Adrenal gland (tissue), 9 donors: ENCODE measurements at regions not wholly inside any gene's neighbourhood (a gene's known extent, or its start where the extent isn't known, plus 50 kb on each side); places are given as distances from the start of the nearest gene placed in this dataset.

Experiments used
- DNase-seq, 7 donors: peaks; one replicate each; pipeline ENCODE4 v3.0.0-alpha.2; 2019 to 2020
- H3K27ac ChIP-seq, 5 donors: fragments of 200-600 bp; sonication (generic) in 4 of 5; 1 replicate in 3 of 5; 2 replicates in 2 of 5; pipeline versions ENCODE4 v1.5.1 to v1.8.0; 2016 to 2020; ENCODE audit warnings: mild to moderate bottlenecking in 1 of 5
- H3K27me3 ChIP-seq: fragments of 200-600 bp; 2 replicates; pipeline ENCODE4 v1.8.0; 2021
- H3K36me3 ChIP-seq, 2 donors: fragments of 200-600 bp; replicated peaks in 1 of 2; 1 replicate in 1 of 2; 2 replicates in 1 of 2; pipeline versions ENCODE4 v1.5.1 to v1.8.0; 2018 to 2022
- H3K4me1 ChIP-seq, 2 donors: fragments of 200-600 bp; replicated peaks in 1 of 2; 1 replicate in 1 of 2; 2 replicates in 1 of 2; pipeline versions ENCODE4 v1.5.1 to v1.8.0; 2018 to 2021
- H3K4me3 ChIP-seq, 4 donors: fragments of 200-600 bp; sonication (generic) in 3 of 4; one replicate each; pipeline ENCODE4 v1.5.1; 2016 to 2018
- H3K9me3 ChIP-seq, 3 donors: fragments of 200-600 bp; sonication (generic) in 1 of 3; replicated peaks in 1 of 3; 1 replicate in 2 of 3; 2 replicates in 1 of 3; pipeline versions ENCODE4 v1.5.1 to v1.8.0; 2016 to 2021
- POLR2A ChIP-seq, 2 donors: fragments of 450-650 bp; IDR thresholded peaks; one replicate each; pipeline ENCODE4 v1.6.1; 2017; ENCODE audit warnings: antibody characterized with exemption in 2 of 2, mild to moderate bottlenecking in 2 of 2, moderate library complexity in 1 of 2
- WGBS, 4 donors: extraction: QIAGEN DNeasy Blood & Tissue Kit in 2 of 4; methylation state at CpG; one replicate each; pipeline versions ENCODE4 v1.1.5 to v1.1.7; 2013 to 2017; 5-methylcytosine and 5-hydroxymethylcytosine counted together
- intact Hi-C, 2 donors: fragments of 100-400 bp; cut with DNase I; formaldehyde crosslinking; loops; one replicate each; pipeline versions ENCODE4 v1.14.1 to v1.15.0; 2022 to 2023
- TF ChIP-seq, protein P1 (sequence below), 6 experiments: fragments of 450-650 bp in 4 of 6; fragments of 200-600 bp in 2 of 6; sonication (generic) in 1 of 6; IDR thresholded peaks; 1 replicate in 5 of 6; 2 replicates in 1 of 6; pipeline versions ENCODE4 v1.5.1 to v1.8.0; 2016 to 2021; ENCODE audit warnings: antibody characterized with exemption in 6 of 6, mild to moderate bottlenecking in 2 of 6, moderate library complexity in 1 of 6
- donor health status: healthy with polysubstance abuse.
- donor health status: Bipolar disorder and iron deficiency.
- donor health status: DM: yes; HTN: yes; CAD: no.
- donor health status: DM: no; HTN: no; CAD: no.
- donor health status: DM: no; HTN: no; CAD: no.

DNA sequence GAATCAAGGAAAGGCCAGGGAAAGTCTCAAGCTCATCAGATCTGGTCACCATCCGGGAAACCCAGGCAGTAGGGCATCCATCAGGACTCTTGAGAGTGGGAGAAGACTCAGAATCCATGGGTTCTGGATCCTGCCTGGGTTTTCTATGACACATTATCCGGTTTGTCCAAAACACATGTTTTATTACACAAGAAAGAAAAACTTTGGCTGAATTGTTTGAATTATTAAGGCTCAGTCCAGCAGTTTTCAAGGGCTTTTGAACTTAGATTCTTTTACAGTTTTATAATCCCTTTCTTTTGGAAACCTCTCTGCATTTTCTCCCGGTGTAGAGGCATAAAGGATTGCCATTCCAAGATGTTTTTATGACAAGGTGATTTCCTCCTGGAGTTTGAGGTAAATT lies 528.5 kb upstream of the MGMT start:
- Histone ChIP-seq H3K27me3 (no peaks in the 10 kb centered on the region), H3K27ac (no peak overlapping the region), H3K9me3 (no peaks in the 10 kb centered on the region), H3K36me3 (no peaks in the 10 kb centered on the region), H3K4me3 (no peak overlapping the region), H3K4me1 (no peaks in the 10 kb centered on the region)
- intact Hi-C loops, result no loop called here
- DNase-seq, result no peak
- TF ChIP-seq POLR2A (IDR thresholded peaks at IDR 0.05), result no peak
- TF ChIP-seq, protein P1, sequence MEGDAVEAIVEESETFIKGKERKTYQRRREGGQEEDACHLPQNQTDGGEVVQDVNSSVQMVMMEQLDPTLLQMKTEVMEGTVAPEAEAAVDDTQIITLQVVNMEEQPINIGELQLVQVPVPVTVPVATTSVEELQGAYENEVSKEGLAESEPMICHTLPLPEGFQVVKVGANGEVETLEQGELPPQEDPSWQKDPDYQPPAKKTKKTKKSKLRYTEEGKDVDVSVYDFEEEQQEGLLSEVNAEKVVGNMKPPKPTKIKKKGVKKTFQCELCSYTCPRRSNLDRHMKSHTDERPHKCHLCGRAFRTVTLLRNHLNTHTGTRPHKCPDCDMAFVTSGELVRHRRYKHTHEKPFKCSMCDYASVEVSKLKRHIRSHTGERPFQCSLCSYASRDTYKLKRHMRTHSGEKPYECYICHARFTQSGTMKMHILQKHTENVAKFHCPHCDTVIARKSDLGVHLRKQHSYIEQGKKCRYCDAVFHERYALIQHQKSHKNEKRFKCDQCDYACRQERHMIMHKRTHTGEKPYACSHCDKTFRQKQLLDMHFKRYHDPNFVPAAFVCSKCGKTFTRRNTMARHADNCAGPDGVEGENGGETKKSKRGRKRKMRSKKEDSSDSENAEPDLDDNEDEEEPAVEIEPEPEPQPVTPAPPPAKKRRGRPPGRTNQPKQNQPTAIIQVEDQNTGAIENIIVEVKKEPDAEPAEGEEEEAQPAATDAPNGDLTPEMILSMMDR (IDR thresholded peaks at IDR 0.05), result no peak
- WGBS, 4 donors, result 64 to 78% (median 72%) methylated on average over 3 of the region's 3 CpGs

DNA sequence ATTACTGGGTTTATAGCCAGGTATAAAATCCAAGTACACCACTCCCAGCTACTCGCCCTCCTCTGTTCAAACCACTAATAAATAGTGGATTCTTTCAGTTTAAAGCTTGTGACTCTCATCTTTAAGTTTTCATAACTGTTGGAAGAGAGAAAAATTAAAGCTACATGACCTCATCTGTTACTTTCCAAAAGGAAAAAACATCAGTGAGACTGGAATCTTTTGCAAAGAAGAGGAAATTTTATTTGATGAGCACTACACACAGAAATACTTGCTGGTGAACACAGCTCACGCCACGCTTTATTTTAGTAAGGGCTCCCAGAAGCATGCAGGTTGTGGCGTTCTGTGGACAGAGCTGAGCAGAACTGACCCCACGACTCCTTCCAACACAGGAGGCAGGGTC lies 527.0 kb upstream of the MGMT start:
- H3K27me3 ChIP-seq, result no peaks in the 10 kb centered on the region
- no peaks in the 10 kb centered on the region for H3K4me1 ChIP-seq
- DNase-seq, result no peak
- no peak for TF ChIP-seq POLR2A (IDR thresholded peaks at IDR 0.05)
- TF ChIP-seq, protein P1 (IDR thresholded peaks at IDR 0.05), result no peak
- intact Hi-C loops, result no loop called here
- H3K27ac ChIP-seq, result no peak overlapping the region
- WGBS, 4 donors, result 81 to 90% (median 84%) methylated on average over 5 of the region's 5 CpGs
- no peaks in the 10 kb centered on the region for H3K9me3 ChIP-seq
- no peak overlapping the region for H3K4me3 ChIP-seq
- H3K36me3 ChIP-seq, result no peaks in the 10 kb centered on the region

DNA sequence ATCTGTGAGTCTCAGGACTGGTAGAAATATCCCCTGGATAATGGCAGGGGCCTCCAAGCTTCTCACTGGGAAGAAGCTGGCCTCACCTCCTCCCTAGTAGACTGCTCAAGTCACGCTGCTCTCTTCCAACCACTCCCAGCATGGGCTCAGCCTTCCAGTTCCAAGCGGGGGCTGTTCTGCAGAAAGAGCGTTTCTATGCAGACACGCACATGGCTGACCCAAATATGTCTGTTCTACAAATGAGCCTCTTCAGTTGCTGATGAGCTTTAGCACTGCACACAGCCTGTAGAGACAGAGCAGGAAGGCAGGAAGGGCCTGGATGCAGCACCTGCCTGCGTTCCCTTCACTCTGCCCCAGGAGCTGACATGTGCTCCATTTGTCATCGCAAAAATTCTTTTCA lies 523.9 kb upstream of the MGMT start:
- Histone ChIP-seq H3K27ac (no peak overlapping the region), H3K4me1 (no peaks in the 10 kb centered on the region), H3K27me3 (no peaks in the 10 kb centered on the region), H3K9me3 (no peaks in the 10 kb centered on the region), H3K36me3 (no peaks in the 10 kb centered on the region), H3K4me3 (no peak overlapping the region)
- TF ChIP-seq, protein P1 (IDR thresholded peaks at IDR 0.05), result no peak
- no peak for TF ChIP-seq POLR2A (IDR thresholded peaks at IDR 0.05)
- WGBS, 4 donors, result 64 to 87% (median 81%) methylated on average over 6 of the region's 6 CpGs
- peak in 1 of 7 donors; percentile 4 for DNase-seq
- intact Hi-C loops, result no loop called here

DNA sequence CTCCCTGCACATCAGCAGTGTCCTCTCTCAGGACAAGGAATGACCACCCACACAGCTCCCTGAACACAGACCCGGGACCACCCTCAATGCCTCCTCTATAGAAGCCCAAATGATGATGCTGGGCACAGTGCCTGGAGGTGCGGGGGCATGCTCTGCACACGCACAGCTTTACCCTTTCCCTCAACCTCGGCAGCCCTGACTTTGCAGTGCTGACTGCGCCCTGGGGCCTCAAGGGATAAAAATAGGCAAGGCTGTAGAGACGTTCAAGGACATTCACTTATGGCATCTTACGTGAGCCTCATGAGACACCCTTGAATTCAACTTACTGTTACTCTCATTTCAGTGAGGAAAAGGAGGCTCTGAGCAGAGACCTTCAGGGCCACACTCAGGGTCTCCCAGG lies 521.6 kb upstream of the MGMT start:
- TF ChIP-seq, protein P1 (IDR thresholded peaks at IDR 0.05), result no peak
- no peak for TF ChIP-seq POLR2A (IDR thresholded peaks at IDR 0.05)
- Histone ChIP-seq H3K4me3 (no peak overlapping the region), H3K27ac (no peak overlapping the region), H3K27me3 (no peaks in the 10 kb centered on the region), H3K36me3 (no peaks in the 10 kb centered on the region), H3K9me3 (no peaks in the 10 kb centered on the region), H3K4me1 (no peaks in the 10 kb centered on the region)
- no peak for DNase-seq
- intact Hi-C loops, result no loop called here
- WGBS, 4 donors, result 47 to 74% (median 50%) methylated on average over 7 of the region's 7 CpGs
